HG02610 (cell line): ENCODE measurements at regions not wholly inside any gene's neighbourhood (a gene's known extent, or its start where the extent isn't known, plus 50 kb on each side); places are given as distances from the start of the nearest gene placed in this dataset.
"Not testable (repeated sequence)": the region's sequence is repeated elsewhere in the genome, so short reads cannot be mapped to it uniquely, and the experiment has no call there.

Experiments used
- ATAC-seq: cut with Tn5 transposase; IDR thresholded peaks from one replicate; pipeline ENCODE4 v1.9.1; 2021; ENCODE audit warnings: mild to moderate bottlenecking, moderate library complexity; ENCODE audit not compliant: unreplicated experiment

GRCh38 chr3:152768478-152768877 lies 66.5 kb upstream of the P2RY1 start:
- no peak for ATAC-seq

- ATAC-seq, result peak; percentile 92
Measured at GRCh38 chr3:152769523-152769922, 65.4 kb upstream of the P2RY1 start.

GRCh38 chr3:152770296-152770695 lies 64.6 kb upstream of the P2RY1 start:
- ATAC-seq, result no peak

GRCh38 chr3:152771120-152771519 lies 63.8 kb upstream of the P2RY1 start:
- no peak for ATAC-seq

GRCh38 chr3:152772674-152773225 lies 62.2 kb upstream of the P2RY1 start:
- no peak for ATAC-seq

- ATAC-seq, result no peak
Measured at GRCh38 chr3:152773633-152774032, 61.3 kb upstream of the P2RY1 start.

GRCh38 chr3:152774230-152774629 lies 60.7 kb upstream of the P2RY1 start:
- not testable (repeated sequence) for ATAC-seq

- no peak for ATAC-seq
Measured at GRCh38 chr3:152778022-152778421, 56.9 kb upstream of the P2RY1 start.

- ATAC-seq, result no peak
Measured at GRCh38 chr3:152779653-152780052, 55.3 kb upstream of the P2RY1 start.

GRCh38 chr3:152780553-152780952 lies 54.4 kb upstream of the P2RY1 start:
- ATAC-seq, result no peak

- no peak for ATAC-seq
Measured at GRCh38 chr3:152785051-152785450, 49.9 kb upstream of the P2RY1 start.
